HG03439 (cell line): ENCODE measurements at regions not wholly inside any gene's neighbourhood (a gene's known extent, or its start where the extent isn't known, plus 50 kb on each side); places are given as distances from the start of the nearest gene placed in this dataset.
"Not testable (repeated sequence)": the region's sequence is repeated elsewhere in the genome, so short reads cannot be mapped to it uniquely, and the experiment has no call there.

Experiments
- ATAC-seq: cut with Tn5 transposase; IDR thresholded peaks from one replicate; pipeline ENCODE4 v1.9.1; 2021; ENCODE audit warnings: mild to moderate bottlenecking, moderate library complexity; ENCODE audit not compliant: unreplicated experiment

DNA sequence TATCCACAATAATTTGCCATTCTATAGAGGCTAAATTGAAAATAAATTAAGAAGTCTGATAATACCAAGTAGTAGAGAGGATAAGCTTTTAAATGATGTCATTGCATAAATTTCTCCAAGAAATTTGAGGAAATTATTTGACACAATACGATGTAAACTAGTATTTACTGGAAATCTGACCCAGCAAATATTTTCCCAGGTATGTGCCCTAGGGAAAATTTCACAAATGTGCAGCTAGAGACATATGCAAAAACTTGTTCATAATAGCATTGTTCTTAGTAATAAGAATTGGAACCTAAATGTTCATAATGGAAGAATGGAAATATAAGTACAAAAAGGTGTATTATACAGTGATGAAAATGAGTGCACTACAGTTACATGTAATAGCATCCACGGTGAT lies 888.8 kb upstream of the SOX11 start:
- no peak for ATAC-seq

DNA sequence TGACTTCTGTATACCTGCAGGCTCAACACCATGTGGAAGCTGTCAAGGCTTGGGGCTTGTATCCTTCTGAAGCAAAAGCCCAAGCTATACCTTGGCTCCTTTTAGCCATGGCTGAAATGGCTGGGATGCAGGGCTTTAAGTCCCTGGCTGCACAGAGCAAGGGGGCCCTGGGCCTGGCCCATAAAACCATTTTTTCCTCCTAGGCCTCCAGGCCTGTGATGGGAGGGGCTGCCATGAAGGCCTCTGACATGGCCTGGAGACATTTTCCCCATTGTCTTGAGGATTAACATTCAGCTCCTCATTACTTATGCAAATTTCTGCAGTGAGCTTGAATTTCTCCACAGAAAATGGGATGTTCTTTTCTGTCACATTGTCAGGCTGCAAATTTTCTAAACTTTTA lies 878.0 kb upstream of the SOX11 start:
- not testable (repeated sequence) for ATAC-seq

DNA sequence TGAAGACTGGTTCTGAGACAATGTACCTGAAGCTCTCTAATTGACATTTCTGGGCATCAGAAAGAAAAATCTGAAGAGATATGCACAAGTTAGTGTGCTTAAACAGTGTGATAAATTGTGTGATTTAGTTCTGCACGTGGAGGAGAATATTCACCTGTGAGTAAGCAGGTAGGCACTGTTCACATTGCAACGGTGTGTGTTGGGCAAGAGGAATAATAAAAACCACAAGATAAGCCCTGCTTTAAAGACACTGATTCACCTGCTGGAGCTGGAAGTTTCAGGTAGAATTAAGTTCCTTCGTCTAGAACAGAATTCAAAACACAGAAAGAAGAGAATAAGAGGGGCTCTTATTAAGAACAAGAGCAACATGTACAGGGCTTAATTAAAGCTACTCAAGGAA lies 864.3 kb upstream of the SOX11 start:
- ATAC-seq: no peak

DNA sequence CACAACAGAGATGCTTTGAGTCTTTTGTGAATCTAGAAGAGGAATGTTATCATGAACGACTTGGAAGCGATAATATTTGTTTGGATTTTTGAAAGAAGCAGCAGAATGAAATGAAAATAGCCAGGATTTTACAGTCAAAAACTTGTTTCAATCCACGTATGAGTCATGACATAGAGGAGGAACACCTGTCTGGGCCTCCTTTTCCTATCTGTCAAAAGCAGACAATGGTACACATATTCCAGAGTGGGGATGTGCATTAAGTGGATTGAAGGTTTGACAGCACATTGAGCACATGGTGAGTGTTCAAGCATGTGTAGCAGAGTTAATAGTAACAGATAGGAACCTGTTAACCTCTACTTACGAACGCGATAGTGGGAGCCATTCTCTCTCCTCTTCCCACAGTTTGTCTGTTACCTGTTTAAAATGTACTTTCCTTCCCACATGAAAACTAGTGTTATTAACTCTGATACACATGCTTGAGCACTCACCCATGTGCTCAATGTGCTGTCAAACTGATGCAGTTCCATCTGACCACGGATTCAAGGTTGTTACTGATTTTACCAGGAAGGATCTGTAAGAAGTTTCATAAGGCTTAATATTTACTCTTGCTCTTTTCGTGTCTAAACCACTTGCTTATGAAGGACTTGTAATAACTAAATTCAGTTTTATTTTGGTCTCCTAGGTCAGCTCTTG lies 863.4 kb upstream of the SOX11 start:
- no peak for ATAC-seq

DNA sequence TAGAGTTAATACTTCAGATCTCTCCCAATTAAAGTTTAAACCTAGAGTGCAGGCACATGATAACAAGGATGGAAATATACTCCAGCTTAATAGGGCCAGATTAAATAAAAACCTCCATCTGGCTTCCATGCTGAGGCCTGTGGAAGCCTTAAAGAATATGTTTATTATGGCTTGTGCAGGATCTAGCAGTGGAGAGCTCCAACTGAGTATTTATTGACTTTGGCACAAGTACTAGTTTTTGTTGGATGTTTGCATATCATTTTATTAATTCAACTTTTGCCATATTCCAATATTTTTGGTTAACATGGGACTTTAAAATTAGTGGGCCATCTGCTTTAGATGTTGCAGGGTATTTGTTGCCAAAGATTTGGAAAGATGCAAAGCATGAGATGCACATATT lies 860.4 kb upstream of the SOX11 start:
- no peak for ATAC-seq

DNA sequence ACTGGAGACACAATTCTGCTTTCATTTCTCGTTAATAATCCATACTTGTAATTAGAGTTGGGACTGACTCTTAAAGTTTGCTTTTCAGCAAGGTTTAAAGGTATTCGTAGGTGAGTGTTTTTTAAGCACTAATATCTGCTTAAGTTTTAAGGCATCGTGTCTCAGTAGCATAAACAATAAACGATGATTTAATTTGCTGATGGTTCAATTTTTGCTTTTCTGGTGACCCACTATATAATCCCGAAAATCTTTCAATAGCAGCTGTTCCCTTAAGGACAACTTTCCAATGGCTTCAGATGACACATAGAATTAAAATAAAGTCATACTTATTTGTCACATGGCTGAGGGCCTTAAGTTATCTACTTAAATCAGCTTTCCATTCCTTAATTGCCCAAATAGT lies 859.5 kb upstream of the SOX11 start:
- no peak for ATAC-seq

DNA sequence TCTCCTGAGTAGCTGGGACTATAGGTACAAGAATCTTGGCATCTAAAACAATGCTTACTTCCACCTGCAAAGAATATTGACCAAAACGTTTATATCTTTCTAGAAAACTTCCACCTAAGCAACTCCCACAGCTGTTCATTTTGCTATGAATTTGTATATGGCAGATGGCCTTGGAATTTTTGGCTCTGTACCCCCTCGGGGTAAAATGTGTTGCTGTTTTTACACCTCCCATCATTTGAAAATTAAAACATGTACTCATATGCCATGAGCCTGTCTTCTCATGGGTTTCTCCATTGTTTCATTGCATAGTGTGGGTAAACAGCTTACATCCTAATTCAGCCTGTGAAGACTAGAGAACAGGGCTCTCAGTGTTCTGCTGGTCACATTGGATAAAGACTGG lies 853.6 kb upstream of the SOX11 start:
- no peak for ATAC-seq

DNA sequence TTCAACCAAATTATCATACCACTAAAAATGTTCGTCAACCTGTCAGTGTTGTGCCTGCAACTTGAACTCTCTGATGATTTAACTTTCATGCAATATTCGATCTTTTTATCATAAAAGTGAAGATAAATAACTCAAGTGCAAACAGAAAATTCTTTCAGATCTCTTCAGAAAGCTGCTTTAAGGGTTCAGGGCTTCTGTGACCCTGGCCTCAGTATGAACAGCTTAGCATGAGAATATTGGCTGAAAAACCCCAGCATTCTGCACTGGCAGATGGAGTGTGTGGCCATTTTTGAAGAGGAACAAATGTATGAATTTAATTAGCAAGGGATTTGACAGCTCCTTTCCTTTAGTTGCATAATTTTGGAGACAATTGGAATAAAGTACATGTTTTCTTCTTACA lies 851.4 kb upstream of the SOX11 start:
- no peak for ATAC-seq

DNA sequence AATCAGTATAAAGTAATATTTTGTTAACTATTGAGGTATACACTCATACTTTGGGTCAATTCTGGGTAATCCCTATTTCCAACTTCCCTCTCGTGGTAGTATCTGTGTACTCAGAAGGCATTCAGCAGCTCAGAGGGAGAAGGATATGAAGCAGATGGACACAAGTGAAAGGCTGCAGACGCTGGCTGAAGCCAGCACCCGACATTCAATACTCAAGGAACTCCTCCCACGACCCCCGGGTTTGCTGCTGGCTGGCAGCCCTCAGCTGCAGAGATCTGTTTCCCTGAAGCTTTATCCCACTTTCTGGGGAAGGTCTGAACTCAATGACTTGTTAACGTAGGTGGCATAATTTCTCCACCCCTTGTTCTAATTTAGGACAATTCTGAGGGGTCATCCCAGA lies 847.3 kb upstream of the SOX11 start:
- ATAC-seq: no peak

DNA sequence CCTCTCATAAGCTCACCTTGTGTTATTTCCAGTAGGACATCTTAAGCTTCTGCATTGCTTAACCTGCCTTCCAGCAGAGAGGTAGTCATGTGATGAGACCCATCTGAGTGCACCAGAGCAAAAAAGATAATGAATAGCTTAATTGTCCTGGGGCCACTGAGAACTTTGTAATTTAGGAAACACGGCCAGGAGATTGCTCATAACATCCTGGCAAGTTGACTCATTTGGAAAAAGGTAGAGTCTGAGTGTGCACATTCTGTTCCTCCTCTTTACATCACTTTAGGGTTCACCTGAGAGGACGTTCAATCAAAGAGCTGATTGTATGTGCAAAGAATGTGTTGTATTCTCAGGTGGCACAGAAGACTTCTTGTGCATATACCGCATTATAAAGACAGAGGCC lies 830.2 kb upstream of the SOX11 start:
- ATAC-seq: no peak

DNA sequence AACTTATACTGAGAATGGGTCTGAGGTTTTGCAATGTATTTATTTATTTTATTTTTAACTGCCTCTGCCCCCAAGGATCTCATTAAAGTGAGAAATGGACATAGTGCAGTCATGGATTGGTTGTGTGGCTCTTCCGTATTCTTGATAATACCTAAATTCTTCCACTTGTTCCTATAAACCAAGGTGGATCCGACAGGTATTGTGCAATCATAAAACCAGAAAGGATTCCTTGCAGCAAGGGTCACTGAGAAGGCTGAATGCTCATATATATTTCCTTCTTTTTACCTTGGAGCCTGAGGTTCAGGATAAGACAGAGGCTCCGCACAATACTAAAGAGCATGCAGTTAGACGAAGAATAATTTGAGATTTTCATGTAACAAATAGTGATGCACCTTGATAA lies 826.0 kb upstream of the SOX11 start:
- ATAC-seq: no peak

DNA sequence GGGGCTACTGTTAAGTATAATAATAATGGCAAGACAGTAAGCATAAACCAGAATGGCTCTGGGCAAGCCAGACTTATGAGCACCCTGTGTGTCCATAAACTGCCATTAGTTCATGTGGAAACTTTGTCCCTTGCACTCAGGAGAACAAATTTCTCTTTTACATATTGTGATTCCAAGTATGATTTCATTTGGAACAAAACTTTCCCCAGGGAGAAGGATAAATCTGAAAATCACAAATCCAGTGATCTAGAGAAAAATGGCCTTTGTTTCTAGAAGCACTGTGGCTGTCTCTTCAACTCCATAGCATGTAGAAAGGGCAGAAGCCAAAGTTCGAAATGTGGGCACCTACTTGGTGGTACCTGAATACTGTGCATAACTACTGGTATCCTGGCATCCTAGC lies 823.7 kb upstream of the SOX11 start:
- ATAC-seq: no peak

DNA sequence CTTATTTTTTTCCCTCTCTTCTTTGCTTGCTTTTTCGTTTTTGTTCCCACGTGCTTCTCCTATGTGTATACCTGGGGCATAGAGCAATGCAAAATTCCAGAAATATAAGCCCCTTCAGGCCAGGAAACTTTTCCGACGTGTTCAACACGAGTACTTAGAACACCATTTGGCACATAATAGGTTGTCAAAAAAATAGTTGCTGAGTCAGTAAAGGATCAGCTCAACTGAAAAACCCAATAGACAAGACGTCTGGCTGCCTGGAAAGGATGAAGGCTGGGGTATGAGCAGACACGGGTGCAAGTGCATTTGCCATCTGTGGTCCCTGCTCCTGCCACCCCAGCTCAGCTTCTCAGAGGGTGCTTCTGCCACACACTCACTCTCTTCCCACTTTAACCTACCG lies 823.0 kb upstream of the SOX11 start:
- no peak for ATAC-seq

DNA sequence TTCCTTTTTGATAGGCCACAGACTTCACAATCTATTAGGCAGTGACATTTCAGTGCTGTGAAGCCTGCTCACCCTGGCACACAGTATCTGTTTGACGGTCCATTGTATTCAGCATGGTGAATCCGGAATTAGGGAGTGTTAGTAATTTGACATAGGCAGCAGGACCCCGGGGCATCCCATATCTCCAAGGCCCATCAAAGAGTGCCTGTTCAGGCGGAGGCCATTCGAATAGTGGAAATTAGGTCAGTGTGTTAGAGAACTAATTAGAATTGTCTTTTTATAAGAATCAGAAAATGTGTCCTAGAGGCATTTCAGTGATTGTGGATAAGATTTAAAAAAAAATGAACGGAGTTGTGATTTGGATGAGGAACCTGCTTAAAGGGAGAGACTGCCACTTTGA lies 818.8 kb upstream of the SOX11 start:
- no peak for ATAC-seq

DNA sequence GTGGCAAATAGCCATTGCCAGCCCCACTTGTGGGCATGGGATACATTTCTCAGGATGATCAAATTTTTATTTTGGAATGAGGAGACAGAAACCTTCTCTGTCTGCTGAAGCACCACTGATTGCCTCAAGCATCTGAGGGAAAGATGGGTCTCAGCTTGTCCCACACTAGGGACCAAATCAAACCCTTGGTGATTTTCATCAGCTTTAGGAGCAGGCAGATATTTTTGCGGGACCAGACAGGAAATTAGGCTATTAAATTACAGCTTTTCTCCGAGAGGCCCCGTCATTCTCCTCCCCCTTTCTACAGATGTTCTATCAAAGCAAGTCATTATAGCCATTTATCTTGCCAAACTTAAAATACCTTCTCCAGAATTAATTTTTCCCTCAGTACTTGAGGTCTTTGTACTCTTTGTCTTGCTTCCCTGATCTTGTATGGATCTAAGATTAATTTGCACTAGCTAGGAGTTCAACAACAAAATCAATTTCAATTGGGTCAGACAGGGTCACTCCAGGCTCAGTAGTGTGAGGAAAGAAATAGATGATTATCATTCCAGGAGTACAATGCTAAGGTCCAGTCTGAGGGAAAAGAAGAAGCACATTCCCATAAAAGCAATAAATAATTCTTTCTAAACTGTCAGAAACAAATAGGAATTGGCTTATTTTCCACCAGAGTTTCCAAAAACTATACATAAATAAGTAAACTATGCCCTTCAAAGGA lies 818.1 kb upstream of the SOX11 start:
- ATAC-seq: no peak

DNA sequence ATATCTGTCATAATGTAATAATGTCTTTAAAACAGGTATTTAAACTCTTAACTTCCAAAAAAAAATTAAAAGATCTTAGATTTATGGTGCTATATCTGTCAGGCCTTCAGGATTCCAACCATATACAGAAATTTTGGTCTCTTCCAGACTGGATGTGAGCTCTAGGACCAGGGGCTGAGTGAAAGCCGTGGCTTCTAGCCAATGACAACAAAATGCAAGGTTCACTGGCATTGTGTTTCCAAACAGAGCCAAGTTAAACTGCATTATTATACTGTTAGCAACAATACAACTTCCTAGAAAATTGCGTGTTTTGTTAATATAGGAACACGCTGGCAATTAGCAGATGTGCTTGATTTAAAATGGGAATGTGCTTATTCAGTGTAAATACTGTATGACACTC lies 809.8 kb upstream of the SOX11 start:
- no peak for ATAC-seq

DNA sequence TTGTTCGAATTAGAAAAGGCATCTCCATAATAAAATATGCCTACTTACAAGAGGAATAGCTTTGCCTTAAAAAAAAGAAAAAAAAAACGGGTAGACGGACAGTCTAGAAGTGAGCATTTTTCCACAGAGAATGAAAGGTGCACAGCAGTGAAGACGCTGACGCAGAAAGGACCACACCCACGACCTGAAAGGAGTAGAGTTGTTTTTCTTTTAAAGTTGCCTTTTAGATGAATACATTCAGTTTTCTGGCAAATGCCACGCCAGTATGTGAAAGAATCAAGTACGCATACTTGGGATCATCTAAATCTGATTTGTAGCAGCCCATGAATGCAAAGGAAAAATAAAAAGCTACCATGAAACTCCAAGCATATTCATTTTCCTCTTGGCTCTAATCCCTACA lies 809.2 kb upstream of the SOX11 start:
- no peak for ATAC-seq

DNA sequence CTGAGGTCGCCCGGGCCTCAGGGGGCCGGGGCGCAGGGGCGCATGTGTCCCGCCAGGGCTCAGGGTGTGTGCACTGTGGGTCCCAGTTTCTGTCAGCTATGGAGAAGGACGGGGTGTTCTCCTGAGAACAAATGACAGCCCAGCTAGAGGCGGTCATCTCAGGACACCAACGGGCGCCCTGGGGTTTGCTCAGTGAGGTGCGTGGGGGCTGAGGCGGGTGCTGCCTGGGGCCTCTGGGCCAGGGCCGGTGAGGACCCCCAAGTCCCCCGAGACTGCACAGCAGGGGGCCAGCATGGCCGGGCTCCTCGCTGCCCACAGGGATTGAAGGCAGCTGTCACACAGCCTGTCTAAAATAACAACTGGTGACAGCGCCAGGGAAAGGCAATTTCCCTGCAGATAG lies 808.8 kb upstream of the SOX11 start:
- ATAC-seq: no peak

DNA sequence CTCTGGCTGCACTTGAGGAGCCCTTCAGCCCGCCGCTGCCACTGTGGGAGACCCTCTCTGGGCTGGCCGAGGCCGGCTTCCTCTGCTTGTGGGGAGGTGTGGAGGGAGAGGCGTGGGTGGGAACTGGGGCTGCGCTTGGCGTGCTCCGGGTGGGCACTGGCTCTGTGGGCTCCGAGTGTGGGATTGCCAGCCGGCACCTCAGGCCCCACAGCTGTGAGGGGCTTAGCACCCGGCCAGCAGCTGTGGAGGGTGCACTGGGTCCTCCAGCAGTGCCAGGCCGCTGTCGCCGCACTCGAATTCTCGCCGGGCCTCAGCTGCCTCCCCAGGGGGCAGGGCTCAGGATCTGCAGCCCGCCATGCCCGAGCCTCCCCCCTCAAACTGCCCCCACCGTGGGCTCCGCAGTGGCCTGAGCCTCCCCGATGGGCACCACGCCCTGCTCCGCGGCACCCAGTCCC lies 808.0 kb upstream of the SOX11 start:
- ATAC-seq: no peak

DNA sequence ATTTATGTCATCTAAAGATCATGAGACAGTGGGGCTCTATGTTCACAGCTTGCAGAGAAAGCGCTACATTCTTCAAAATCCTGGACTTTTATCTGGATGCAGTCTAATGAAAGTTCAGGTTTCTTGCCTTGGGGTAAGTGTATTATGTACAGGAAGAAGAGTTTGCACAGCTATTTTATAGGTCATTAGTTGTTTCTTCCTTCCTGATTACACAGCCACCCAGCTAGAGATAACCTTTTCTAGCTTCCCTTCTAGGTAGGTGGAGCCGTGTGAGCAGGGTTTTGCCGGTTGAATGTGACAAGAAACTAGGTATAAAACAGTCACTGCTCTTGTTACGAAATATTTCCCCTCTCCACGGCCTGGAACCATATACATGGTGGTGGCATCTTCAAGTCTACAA lies 800.8 kb upstream of the SOX11 start:
- no peak for ATAC-seq

DNA sequence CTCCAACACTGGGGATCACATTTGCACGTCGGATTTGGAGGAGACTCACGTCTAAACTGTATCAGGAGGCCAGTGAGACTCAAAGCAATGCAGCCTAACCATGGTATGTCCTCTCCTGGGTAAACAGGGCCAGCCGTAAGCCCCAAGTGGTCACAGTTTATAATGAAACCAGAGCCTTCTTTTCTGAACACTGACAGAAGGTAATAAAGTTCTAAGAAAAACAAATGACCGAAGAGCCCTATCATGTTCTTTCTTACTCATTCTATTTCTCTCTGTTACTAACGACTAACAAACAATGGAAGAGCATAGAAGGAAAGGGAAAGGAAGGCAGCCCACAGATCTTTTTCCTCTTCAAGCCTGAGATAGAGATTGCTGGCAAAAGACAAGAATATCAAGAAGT lies 796.8 kb upstream of the SOX11 start:
- ATAC-seq: no peak

DNA sequence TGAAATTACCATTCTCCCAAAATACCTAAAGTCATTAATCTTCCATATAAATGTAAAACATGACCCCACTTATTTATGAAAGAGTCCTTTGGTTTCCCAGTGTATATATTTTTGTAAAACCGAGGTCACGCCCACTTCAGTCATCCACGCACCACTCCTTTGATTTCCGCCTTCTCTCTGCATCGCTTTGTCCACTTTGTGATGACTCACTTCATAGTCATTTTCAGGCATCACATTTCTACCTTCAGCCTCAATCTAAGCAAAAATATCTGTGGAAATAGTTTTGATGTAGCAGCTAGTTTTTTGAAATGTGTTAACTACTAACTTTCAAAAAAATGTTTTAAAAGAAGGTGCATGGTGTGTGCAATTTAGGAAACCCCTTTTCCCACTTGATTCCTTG lies 793.5 kb upstream of the SOX11 start:
- ATAC-seq: no peak

DNA sequence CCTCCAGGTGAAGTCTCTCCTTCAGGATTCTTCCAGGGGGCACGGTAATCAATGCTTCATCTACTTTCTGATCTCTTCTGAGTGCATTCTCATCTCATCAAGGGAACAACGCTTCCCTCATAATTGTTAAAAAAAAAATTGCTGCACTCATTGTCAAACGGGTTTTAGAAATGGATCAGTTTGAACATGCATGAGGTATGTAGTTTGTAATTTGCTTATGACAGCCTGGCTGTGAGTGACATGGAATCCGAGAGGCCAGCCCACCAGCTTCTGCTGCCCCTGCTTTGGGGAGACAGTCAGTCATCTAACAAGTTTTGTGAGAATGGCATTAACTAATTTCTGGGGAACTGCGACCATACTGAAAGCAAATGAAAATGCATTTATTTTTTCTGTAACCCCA lies 791.9 kb upstream of the SOX11 start:
- no peak for ATAC-seq
